Lower leg skin (tissue), 3 donors: ENCODE measurements at regions not wholly inside any gene's neighbourhood (a gene's known extent, or its start where the extent isn't known, plus 50 kb on each side); places are given as distances from the start of the nearest gene placed in this dataset.

Experiments used
- POLR2A ChIP-seq, 2 donors: fragments of 450-650 bp; IDR thresholded peaks; one replicate each; pipeline ENCODE4 v1.6.1; 2016 to 2017; ENCODE audit warnings: antibody characterized with exemption in 2 of 2, mild to moderate bottlenecking in 1 of 2, moderate library complexity in 1 of 2
- TF ChIP-seq, protein P1 (sequence below), 3 donors: fragments of 450-650 bp; IDR thresholded peaks; one replicate each; pipeline ENCODE4 v1.5.1; 2016; ENCODE audit warnings: antibody characterized with exemption in 3 of 3, mild to moderate bottlenecking in 3 of 3, moderate library complexity in 2 of 3

DNA sequence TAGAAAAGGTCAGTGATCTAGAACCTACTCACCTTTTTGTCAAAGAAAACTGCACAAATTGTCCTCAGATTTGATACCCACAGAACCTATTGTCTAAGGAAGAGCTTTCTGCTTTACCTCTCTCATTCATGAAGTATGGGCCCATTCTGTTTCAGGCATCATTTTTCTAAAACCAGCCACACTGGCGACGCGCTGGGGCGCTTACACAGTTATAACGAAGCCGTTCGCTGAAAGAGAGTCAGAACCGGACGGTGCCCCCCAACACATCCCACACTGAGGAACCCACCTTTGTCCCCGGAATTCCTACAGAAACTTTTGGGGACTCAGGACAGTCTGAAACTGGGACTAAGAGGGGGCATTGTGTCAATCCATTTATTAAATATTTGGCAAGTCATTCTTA, 206.3 kb upstream of the HAAO start:
- TF ChIP-seq, protein P1, sequence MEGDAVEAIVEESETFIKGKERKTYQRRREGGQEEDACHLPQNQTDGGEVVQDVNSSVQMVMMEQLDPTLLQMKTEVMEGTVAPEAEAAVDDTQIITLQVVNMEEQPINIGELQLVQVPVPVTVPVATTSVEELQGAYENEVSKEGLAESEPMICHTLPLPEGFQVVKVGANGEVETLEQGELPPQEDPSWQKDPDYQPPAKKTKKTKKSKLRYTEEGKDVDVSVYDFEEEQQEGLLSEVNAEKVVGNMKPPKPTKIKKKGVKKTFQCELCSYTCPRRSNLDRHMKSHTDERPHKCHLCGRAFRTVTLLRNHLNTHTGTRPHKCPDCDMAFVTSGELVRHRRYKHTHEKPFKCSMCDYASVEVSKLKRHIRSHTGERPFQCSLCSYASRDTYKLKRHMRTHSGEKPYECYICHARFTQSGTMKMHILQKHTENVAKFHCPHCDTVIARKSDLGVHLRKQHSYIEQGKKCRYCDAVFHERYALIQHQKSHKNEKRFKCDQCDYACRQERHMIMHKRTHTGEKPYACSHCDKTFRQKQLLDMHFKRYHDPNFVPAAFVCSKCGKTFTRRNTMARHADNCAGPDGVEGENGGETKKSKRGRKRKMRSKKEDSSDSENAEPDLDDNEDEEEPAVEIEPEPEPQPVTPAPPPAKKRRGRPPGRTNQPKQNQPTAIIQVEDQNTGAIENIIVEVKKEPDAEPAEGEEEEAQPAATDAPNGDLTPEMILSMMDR (IDR thresholded peaks at IDR 0.05) = no peak
- TF ChIP-seq POLR2A (IDR thresholded peaks at IDR 0.05) = no peak
